ENCODE measurements at regions not wholly inside any gene's neighbourhood (a gene's known extent, or its start where the extent isn't known, plus 50 kb on each side); places are given as distances from the start of the nearest gene placed in this dataset.
"Not testable (repeated sequence)": the region's sequence is repeated elsewhere in the genome, so short reads cannot be mapped to it uniquely, and the experiment has no call there.

- no peak for DNase-seq
These were observed 414.9 kb downstream of the CYLC2 start for GRCh38 chr9:103410059-103410458.

GRCh38 chr9:103427696-103428095 is 432.6 kb downstream of the CYLC2 start:
- DNase-seq, result no peak

GRCh38 chr9:103430469-103430868 is 435.3 kb downstream of the CYLC2 start:
- DNase-seq, result no peak

GRCh38 chr9:103431809-103432208 is 436.7 kb downstream of the CYLC2 start:
- no peak for DNase-seq

- DNase-seq, result no peak
These were observed 449.0 kb downstream of the CYLC2 start for GRCh38 chr9:103444176-103444575.

GRCh38 chr9:103458826-103459225 is 463.7 kb downstream of the CYLC2 start:
- DNase-seq, result no peak

GRCh38 chr9:103471241-103471640 is 476.1 kb downstream of the CYLC2 start:
- no peak for DNase-seq

- no peak for DNase-seq
These were observed 479.0 kb downstream of the CYLC2 start for GRCh38 chr9:103474156-103474555.

GRCh38 chr9:103483471-103484096 is 488.5 kb downstream of the CYLC2 start:
- DNase-seq, result no peak

GRCh38 chr9:103485138-103485537 is 490.0 kb downstream of the CYLC2 start:
- no peak for DNase-seq

GRCh38 chr9:103514767-103515166 is 519.6 kb downstream of the CYLC2 start:
- no peak for DNase-seq

- no peak for DNase-seq
These were observed 527.3 kb downstream of the CYLC2 start for GRCh38 chr9:103522409-103522808.

GRCh38 chr9:103530934-103531333 is 535.8 kb downstream of the CYLC2 start:
- no peak for DNase-seq

GRCh38 chr9:103533318-103533717 is 538.2 kb downstream of the CYLC2 start:
- no peak for DNase-seq

- DNase-seq, result no peak
These were observed 542.3 kb downstream of the CYLC2 start for GRCh38 chr9:103537426-103537825.

GRCh38 chr9:103545260-103545659 is 548.8 kb upstream of the SMC2 start:
- DNase-seq, result no peak

GRCh38 chr9:103552712-103553111 is 541.4 kb upstream of the SMC2 start:
- DNase-seq, result no peak

- DNase-seq, result no peak
These were observed 520.1 kb upstream of the SMC2 start for GRCh38 chr9:103574056-103574455.

- DNase-seq, result no peak
These were observed 507.4 kb upstream of the SMC2 start for GRCh38 chr9:103586721-103587120.

- no peak for DNase-seq
These were observed 492.8 kb upstream of the SMC2 start for GRCh38 chr9:103601287-103601686.

GRCh38 chr9:103611950-103612349 is 482.2 kb upstream of the SMC2 start:
- DNase-seq, result not testable (repeated sequence)

GRCh38 chr9:103615994-103616393 is 478.1 kb upstream of the SMC2 start:
- DNase-seq, result no peak

GRCh38 chr9:103617046-103617445 is 477.1 kb upstream of the SMC2 start:
- DNase-seq, result no peak

- DNase-seq, result no peak
These were observed 468.8 kb upstream of the SMC2 start for GRCh38 chr9:103625161-103625804.

- no peak for DNase-seq
These were observed 466.4 kb upstream of the SMC2 start for GRCh38 chr9:103627731-103628130.
